Activated naive CD4-positive, alpha-beta T cell treated with Interleukin-2 at 50 U/mL for 16 hours (primary cell): ENCODE measurements at regions not wholly inside any gene's neighbourhood (a gene's known extent, or its start where the extent isn't known, plus 50 kb on each side); places are given as distances from the start of the nearest gene placed in this dataset.

Experiments used
- DNase-seq: peaks from one replicate; pipeline ENCODE4 v3.0.0-alpha.2; 2020

DNA sequence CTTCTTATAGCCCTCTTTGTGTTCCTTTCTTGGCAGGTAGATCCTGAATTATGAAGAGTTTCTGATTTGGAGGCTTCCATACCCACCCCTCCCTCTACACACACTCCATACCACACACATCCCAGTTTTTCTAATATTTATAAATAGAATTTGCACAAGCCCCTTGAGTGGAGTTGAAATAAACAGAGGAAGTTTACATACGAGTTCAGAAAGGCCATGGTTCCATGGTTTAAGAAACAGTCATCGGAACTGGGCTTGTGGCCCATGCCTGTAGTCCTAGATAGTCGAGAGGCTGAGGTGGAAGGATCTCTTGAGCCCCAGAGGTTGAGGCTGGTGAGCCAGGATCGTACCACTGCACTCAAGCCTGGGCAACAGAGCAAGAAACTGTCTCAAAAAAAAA lies 62.7 kb upstream of the TANC1 start:
- no peak for DNase-seq

DNA sequence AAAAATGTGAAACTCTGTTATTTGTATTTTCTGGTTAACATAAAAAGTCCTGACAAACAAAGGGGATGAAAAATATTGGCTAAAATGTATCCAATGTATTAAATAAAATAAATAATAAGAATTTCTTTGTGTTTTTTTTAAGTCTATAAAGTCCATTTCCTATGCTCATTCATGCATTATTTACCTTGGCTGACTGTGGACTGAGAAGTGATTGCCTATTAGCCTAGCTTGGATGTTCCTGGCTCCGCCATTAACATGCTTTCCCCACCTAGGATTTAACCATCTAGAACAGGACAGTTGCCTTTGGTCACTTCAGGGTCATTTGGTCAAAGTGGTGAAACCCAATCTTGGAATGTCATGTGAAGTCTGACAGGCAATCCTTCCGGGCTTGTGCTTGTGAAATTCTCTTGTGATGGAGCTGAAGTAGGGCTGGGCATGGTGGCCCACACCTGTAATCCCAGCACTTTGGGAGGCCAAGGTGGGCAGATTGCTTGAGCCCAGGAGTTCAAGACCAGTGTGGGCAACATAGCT lies 60.4 kb upstream of the TANC1 start:
- no peak for DNase-seq

DNA sequence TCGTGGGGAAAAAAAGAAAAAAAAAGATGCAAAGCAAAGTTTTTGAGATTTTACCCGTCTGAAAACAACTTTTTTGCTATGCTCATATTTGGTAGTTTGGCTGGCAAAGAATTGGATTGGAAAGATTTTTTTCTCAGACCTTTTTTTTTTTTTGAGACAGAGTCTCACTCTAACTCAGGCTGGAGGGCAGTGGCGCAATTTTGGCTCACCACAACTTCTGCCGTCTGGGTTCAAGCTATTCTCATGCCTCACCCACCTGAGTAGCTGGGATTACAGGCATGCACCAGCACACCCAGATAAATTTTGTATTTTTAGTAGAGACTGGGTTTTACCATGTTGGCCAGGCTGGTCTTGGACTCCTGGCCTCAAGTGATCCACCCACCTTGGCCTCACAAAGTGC lies 56.3 kb upstream of the TANC1 start:
- DNase-seq, result no peak

DNA sequence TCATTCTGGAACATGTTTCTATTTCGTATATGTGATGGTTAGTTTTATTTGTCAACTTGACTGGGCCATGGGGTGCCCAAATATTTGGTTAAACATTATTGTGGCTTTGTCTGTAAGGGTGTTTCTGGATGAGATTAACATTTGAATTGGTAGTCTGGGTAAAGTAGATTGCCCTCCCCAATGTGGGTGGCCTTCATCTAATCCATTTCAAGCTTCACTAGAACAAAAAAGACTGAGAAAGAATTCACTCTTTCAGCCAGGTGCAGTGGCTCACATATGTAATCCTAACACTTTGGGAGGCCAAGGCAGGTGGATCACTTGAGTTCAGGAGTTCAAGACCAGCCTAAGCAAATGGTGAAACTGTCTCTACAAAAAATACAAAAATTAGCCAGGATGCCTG lies 55.7 kb upstream of the TANC1 start:
- DNase-seq, result no peak

DNA sequence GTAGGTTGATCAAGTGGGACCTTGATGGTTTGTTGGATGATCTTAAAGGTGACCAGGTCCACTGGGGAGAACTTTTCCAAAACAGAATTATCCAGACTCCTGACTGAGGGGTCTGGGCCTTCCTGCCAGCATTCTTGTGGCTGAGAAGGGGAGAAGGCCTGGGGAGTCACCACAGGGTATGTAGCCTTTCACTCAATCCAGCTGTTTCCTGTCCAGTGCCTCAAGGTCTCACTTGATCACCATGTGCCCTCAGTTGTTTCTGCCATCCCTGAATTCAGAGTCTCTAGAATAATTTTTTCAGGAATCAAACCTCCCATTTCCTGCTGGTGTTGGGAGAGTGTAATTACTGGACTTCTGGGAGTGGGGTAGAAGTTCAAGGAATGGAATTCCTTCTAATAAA lies 54.4 kb upstream of the TANC1 start:
- no peak for DNase-seq

DNA sequence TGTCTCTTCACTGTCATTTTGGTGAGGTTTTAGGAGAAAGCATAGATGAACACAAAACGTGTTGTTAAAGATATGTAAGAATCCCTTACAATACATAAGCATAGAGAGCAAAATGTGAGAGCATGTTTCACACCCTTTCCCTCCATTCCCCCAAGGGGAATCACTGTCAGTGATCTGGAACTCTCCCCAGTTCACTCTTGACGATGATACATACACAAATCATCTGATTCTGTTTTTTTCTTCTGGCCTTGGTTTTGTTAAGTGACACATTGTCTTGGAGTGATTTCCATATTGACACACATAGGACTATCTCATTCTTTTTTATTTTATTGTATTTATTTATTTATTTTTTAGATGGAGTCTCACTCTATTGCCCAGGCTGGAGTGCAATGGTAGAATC lies 53.7 kb upstream of the TANC1 start:
- no peak for DNase-seq

GRCh38 chr2:158917121-158917520 lies 51.3 kb upstream of the TANC1 start:
- no peak for DNase-seq

GRCh38 chr2:158918452-158918851 lies 50.0 kb upstream of the TANC1 start:
- DNase-seq, result no peak
